GM12878 (cell line): ENCODE measurements at regions not wholly inside any gene's neighbourhood (a gene's known extent, or its start where the extent isn't known, plus 50 kb on each side); places are given as distances from the start of the nearest gene placed in this dataset.

Source experiments
- ATAC-seq: fragments of 200-7000 bp; cut with Tn5 transposase; 3 replicates; pipeline ENCODE4 v1.9.1; 2020; ENCODE audit warnings: mild to moderate bottlenecking, moderate library complexity
- BruUV-seq: library from RNA; stranded (reverse); fragments of 400-500 nt; replicated peaks from 2 replicates; lab custom pipeline; 2021; lab: Mats Ljungman, UMichigan
- CTCF ChIA-PET: fragments of 300-600 bp; sonication (Branson Sonifier 250); formaldehyde crosslinking; extraction: SDS; loops from one replicate; lab custom pipeline; 2021; ENCODE audit warnings: inconsistent platforms; lab: Yijun Ruan, JAX
- POLR2A ChIA-PET: fragments of 350-600 bp; formaldehyde crosslinking; extraction: SDS; loops from one replicate; lab custom pipeline; 2021; ENCODE audit warnings: inconsistent platforms; lab: Charles Lee
- RAD21 ChIA-PET: fragments of 300-600 bp; sonication (Branson Sonifier 250); formaldehyde crosslinking; loops from one replicate; lab custom pipeline; 2023; ENCODE audit warnings: antibody characterized with exemption; ENCODE audit not compliant: unreplicated experiment; lab: Charles Lee
- SMC1A ChIA-PET: fragments of 300-600 bp; sonication (Branson Sonifier 250); formaldehyde crosslinking; loops from one replicate; lab custom pipeline; 2023; ENCODE audit not compliant: unreplicated experiment, uncharacterized antibody; lab: Charles Lee
- DNase-seq: peaks from one replicate; pipeline ENCODE4 v3.0.0-alpha.2; 2011; ENCODE audit warnings: low read depth, low spot score
- FAIRE-seq: peaks from 3 replicates; lab custom pipeline; 2011; peaks lifted over from hg19 to GRCh38; lab: Jason Lieb, UNC
- H2AFZ ChIP-seq: 2 replicates; pipeline ENCODE4 v1.6.0; 2011; ENCODE audit warnings: low read depth, low read length, control low read depth; ENCODE audit not compliant: control insufficient read depth
- H3K27ac ChIP-seq: 2 replicates; pipeline ENCODE4 v1.5.1; 2011; ENCODE audit warnings: control low read depth; ENCODE audit not compliant: control insufficient read depth, insufficient read depth
- H3K27me3 ChIP-seq, 2 experiments: replicated peaks in 1 of 2; 2 replicates each; pipeline versions ENCODE4 v1.6.0 to v1.6.1; 2011; ENCODE audit warnings: low read length in 1 of 2; ENCODE audit not compliant: control insufficient read depth in 2 of 2, insufficient read depth in 2 of 2
- H3K36me3 ChIP-seq, 2 experiments: 2 replicates each; pipeline ENCODE4 v1.5.1; 2011; ENCODE audit warnings: low read length in 1 of 2; ENCODE audit not compliant: control insufficient read depth in 2 of 2, insufficient read depth in 2 of 2
- H3K4me1 ChIP-seq: 2 replicates; pipeline ENCODE4 v1.6.1; 2011; ENCODE audit warnings: mild to moderate bottlenecking, low read length, moderate library complexity, mixed read lengths; ENCODE audit not compliant: control insufficient read depth, insufficient read depth
- H3K4me2 ChIP-seq: 2 replicates; pipeline ENCODE4 v1.6.0; 2011; ENCODE audit warnings: control low read depth; ENCODE audit not compliant: control insufficient read depth, insufficient read depth
- H3K4me3 ChIP-seq: fragments of 200-600 bp; sonication (generic); 2 replicates; pipeline ENCODE4 v1.5.1; 2016
- H3K79me2 ChIP-seq: 2 replicates; pipeline ENCODE4 v1.6.0; 2011; ENCODE audit warnings: low read length; ENCODE audit not compliant: control insufficient read depth, insufficient read depth
- H3K9ac ChIP-seq: 2 replicates; pipeline ENCODE4 v1.8.0; 2011; ENCODE audit warnings: low read length, control low read depth, mixed read lengths; ENCODE audit not compliant: control insufficient read depth, insufficient read depth
- H3K9me3 ChIP-seq: replicated peaks from 3 replicates; pipeline ENCODE4 v1.5.1; 2011; ENCODE audit warnings: mild to moderate bottlenecking, low read length; ENCODE audit not compliant: control insufficient read depth, insufficient read depth
- H4K20me1 ChIP-seq: 2 replicates; pipeline ENCODE4 v1.6.0; 2011; ENCODE audit not compliant: control insufficient read depth, insufficient read depth
- CBX3 ChIP-seq: fragments of 200-600 bp; sonication (generic); IDR thresholded peaks from 2 replicates; pipeline ENCODE4 v1.6.1; 2016; ENCODE audit warnings: low read depth, borderline replicate concordance
- CEBPB ChIP-seq, 2 experiments: fragments of 150-350 bp in 1 of 2; IDR thresholded peaks; 2 replicates each; pipeline ENCODE4 v1.6.1; 2012 to 2014; ENCODE audit warnings: low read depth in 2 of 2, low read length in 2 of 2, borderline replicate concordance in 1 of 2, inconsistent platforms in 1 of 2
- HDGF ChIP-seq: fragments of 450-650 bp; IDR thresholded peaks from 2 replicates; pipeline ENCODE4 v1.6.1; 2016; ENCODE audit warnings: antibody characterized with exemption
- NBN ChIP-seq: fragments of 450-650 bp; IDR thresholded peaks from 2 replicates; pipeline ENCODE4 v1.6.1; 2016
- PAX5 ChIP-seq: IDR thresholded peaks from 2 replicates; pipeline ENCODE4 v1.6.1; 2011; ENCODE audit warnings: low read depth, low read length, borderline replicate concordance
- SPI1 ChIP-seq: IDR thresholded peaks from 2 replicates; pipeline ENCODE4 v1.6.1; 2011; ENCODE audit warnings: low read depth, mild to moderate bottlenecking, low read length, moderate library complexity, borderline replicate concordance; ENCODE audit not compliant: insufficient read depth
- whole genome bisulfite sequencing: methylation state at CpG from one replicate; pipeline ENCODE4 v1.1.6; 2016; ENCODE audit warnings: low lambda C conversion rate; ENCODE audit not compliant: insufficient replicate concordance, insufficient coverage; ENCODE audit errors: missing lambda C conversion rate; 5-methylcytosine and 5-hydroxymethylcytosine counted together
- in situ Hi-C: fragments of 300-500 bp; cut with MboI; formaldehyde crosslinking; loops from 9 replicates; pipeline ENCODE4 v1.14.3; 2018; ENCODE audit warnings: mixed read lengths
- intact Hi-C: fragments of 100-400 bp; cut with micrococcal nuclease; formaldehyde crosslinking; loops from one replicate; pipeline ENCODE4 v1.14.2; 2022; ENCODE audit not compliant: unreplicated experiment
- TF ChIP-seq, protein P1 (sequence below): fragments of 450-650 bp; IDR thresholded peaks from 2 replicates; pipeline ENCODE4 v1.6.1; 2017; ENCODE audit warnings: mild to moderate bottlenecking, moderate library complexity
- TF ChIP-seq, protein P2 (sequence below): fragments of 450-650 bp; IDR thresholded peaks from 2 replicates; pipeline ENCODE4 v1.6.1; 2017; ENCODE audit warnings: low read depth, mild to moderate bottlenecking, moderate library complexity

DNA sequence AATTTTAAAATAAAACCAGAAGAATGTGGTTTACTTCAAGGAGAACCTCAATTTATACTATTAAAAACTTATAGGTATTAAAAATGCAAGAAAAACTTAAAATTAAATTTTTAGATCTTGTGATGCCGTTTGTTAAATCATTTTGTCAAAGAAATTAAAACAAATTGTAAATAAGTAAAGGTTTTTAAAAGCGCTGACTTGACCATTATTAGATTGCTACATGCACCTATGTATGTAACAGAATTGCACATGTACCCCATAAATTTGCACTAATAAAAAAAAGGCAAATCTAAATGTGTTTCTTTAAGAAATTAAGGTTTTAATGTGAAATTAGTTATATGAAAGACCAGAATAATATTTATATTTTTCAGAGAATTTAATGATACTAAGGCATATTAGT, 156.1 kb downstream of the LARP7 start:
- ATAC-seq = no peak
- H2AFZ ChIP-seq = no peak overlapping the region
- H3K36me3 ChIP-seq = no peaks in the 10 kb centered on the region
- no peak overlapping the region for H3K27ac ChIP-seq
- no peak overlapping the region for H3K4me2 ChIP-seq
- H3K27me3 ChIP-seq = no peaks in the 10 kb centered on the region
- no peak overlapping the region for H3K4me3 ChIP-seq
- DNase-seq = no peak
- TF ChIP-seq CBX3 = no peak
- no peak for TF ChIP-seq NBN
- TF ChIP-seq PAX5 = no peak
- TF ChIP-seq HDGF = no peak
- in situ Hi-C loops (no loop called here), intact Hi-C loops (no loop called here)
- ChIA-PET POLR2A (no interaction called here), RAD21 (interaction anchor here (0.6 kb wide), 1 partner anchor 48 kb away, joined by 3 read pairs; no protein-coding TSS in a partner anchor), CTCF (interaction anchor here (1.2 kb wide), 1 partner anchor 27 kb away, joined by 3 read pairs; no protein-coding TSS in a partner anchor), SMC1A (interaction anchor here (1.3 kb wide), 1 partner anchor 15 kb away, joined by 3 read pairs; no protein-coding TSS in a partner anchor)
- H3K79me2 ChIP-seq = no peaks in the 10 kb centered on the region
- no peak overlapping the region for H3K9ac ChIP-seq
- WGBS = 48% methylated on average over 2 of the region's 2 CpGs
- no peaks in the 10 kb centered on the region for H3K9me3 ChIP-seq
- H3K4me1 ChIP-seq = no peaks in the 10 kb centered on the region
- no TSS peak for BruUV-seq
- H4K20me1 ChIP-seq = no peaks in the 10 kb centered on the region
- FAIRE-seq = no peak

DNA sequence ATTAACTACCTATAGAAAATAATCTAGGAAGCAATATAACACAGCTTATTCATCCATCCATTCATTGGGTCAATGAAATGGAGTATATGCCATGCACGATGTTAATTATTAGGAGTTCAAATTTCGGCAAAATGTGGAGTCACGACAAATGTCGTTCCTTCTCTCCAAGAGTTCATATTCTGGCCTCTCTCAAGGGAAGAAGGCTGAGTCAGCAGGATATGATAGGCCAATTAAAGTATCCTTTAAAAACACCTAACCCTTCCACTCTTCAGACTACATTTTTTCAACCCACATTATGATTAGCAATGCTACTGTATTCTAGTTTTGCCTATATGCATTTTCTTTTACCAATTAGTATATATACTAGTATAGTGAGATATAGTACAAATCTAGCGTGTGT, 163.1 kb downstream of the LARP7 start:
- no peak for FAIRE-seq
- no peak for ATAC-seq
- ChIA-PET POLR2A (no interaction called here), SMC1A (no interaction called here), RAD21 (no interaction called here), CTCF (interaction anchor here (1.0 to 1.6 kb wide), 2 partner anchors 24 to 139 kb away, joined by 3 to 6 read pairs; no protein-coding TSS in a partner anchor)
- H2AFZ ChIP-seq = no peak overlapping the region
- no peak overlapping the region for H3K4me3 ChIP-seq
- DNase-seq = no peak
- no peaks in the 10 kb centered on the region for H3K4me1 ChIP-seq
- no peak overlapping the region for H3K9ac ChIP-seq
- in situ Hi-C loops = no loop called here
- intact Hi-C loops = no loop called here
- no peaks in the 10 kb centered on the region for H3K79me2 ChIP-seq
- 95% methylated on average over 5 of the region's 5 CpGs for WGBS
- no peaks in the 10 kb centered on the region for H3K9me3 ChIP-seq
- no TSS peak for BruUV-seq
- H4K20me1 ChIP-seq = no peaks in the 10 kb centered on the region
- H3K4me2 ChIP-seq = no peak overlapping the region
- no peak overlapping the region for H3K27ac ChIP-seq
- no peaks in the 10 kb centered on the region for H3K36me3 ChIP-seq
- H3K27me3 ChIP-seq = no peaks in the 10 kb centered on the region
- TF ChIP-seq CEBPB (IDR thresholded peaks at IDR 0.05; ENCODE audit: borderline replicate concordance in 1 of 2, low read depth in 2 of 2, low read length in 2 of 2) = no peak
- TF ChIP-seq, protein P1, sequence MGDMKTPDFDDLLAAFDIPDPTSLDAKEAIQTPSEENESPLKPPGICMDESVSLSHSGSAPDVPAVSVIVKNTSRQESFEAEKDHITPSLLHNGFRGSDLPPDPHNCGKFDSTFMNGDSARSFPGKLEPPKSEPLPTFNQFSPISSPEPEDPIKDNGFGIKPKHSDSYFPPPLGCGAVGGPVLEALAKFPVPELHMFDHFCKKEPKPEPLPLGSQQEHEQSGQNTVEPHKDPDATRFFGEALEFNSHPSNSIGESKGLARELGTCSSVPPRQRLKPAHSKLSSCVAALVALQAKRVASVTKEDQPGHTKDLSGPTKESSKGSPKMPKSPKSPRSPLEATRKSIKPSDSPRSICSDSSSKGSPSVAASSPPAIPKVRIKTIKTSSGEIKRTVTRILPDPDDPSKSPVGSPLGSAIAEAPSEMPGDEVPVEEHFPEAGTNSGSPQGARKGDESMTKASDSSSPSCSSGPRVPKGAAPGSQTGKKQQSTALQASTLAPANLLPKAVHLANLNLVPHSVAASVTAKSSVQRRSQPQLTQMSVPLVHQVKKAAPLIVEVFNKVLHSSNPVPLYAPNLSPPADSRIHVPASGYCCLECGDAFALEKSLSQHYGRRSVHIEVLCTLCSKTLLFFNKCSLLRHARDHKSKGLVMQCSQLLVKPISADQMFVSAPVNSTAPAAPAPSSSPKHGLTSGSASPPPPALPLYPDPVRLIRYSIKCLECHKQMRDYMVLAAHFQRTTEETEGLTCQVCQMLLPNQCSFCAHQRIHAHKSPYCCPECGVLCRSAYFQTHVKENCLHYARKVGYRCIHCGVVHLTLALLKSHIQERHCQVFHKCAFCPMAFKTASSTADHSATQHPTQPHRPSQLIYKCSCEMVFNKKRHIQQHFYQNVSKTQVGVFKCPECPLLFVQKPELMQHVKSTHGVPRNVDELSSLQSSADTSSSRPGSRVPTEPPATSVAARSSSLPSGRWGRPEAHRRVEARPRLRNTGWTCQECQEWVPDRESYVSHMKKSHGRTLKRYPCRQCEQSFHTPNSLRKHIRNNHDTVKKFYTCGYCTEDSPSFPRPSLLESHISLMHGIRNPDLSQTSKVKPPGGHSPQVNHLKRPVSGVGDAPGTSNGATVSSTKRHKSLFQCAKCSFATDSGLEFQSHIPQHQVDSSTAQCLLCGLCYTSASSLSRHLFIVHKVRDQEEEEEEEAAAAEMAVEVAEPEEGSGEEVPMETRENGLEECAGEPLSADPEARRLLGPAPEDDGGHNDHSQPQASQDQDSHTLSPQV = no peak
- TF ChIP-seq, protein P2, sequence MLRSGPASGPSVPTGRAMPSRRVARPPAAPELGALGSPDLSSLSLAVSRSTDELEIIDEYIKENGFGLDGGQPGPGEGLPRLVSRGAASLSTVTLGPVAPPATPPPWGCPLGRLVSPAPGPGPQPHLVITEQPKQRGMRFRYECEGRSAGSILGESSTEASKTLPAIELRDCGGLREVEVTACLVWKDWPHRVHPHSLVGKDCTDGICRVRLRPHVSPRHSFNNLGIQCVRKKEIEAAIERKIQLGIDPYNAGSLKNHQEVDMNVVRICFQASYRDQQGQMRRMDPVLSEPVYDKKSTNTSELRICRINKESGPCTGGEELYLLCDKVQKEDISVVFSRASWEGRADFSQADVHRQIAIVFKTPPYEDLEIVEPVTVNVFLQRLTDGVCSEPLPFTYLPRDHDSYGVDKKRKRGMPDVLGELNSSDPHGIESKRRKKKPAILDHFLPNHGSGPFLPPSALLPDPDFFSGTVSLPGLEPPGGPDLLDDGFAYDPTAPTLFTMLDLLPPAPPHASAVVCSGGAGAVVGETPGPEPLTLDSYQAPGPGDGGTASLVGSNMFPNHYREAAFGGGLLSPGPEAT = no peak
- TF ChIP-seq SPI1 = no peak
